ENCODE measurements at regions not wholly inside any gene's neighbourhood (a gene's known extent, or its start where the extent isn't known, plus 50 kb on each side); places are given as distances from the start of the nearest gene placed in this dataset.
"Not testable (repeated sequence)": the region's sequence is repeated elsewhere in the genome, so short reads cannot be mapped to it uniquely, and the experiment has no call there.

DNA sequence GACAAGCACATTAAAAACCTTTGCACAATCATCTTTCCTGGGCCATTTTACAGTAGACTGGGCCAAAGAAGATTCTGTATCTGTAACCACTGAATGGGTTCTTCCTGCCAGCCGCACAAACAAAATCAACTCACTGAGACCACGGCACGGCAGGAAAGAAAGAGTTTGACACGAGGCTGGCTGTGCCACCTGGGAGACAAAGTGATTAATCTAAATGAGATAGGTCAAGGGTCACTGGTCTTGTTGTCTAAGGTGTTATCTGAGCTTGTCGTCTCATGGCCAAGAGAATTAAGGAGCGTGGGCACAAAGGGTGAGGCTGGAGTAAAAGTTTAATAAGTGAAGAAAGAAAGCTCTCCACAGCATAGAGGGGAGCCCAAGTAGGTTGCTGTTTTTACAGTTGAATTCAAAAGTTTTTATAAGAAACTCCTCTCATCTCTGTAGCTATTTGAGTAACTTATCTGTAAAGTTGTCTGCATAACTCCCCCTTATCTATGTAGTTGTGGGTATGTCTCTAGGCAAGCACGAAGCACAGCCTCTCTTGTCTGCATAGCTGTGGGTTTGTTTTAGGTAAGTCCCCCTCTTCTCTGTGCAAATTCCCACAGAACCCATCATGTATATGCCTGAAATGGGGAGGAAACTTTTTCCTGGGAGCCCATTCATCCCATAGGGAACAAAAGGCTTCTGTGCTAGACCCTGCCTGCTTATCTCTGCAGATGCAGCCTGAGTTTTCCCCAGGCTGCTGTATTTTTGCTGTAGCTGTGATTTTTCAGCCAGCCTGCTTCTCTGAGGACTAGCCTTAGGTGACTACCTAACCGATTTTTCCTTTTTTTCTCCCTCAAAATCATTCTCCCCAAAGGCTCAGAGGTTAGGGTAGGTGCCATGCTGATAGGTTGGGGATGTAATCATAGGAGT lies 1314.6 kb upstream of the TMEM132C start:
- DNase-seq (ENCODE audit: low read depth in 4 of 6, low spot score in 6 of 6) = peak in 1 of 6 donors; percentile 34
- Histone ChIP-seq H3K27ac (ENCODE audit: low read depth, low read length) (no peak overlapping the region), H3K4me3 (ENCODE audit: low read depth, low read length) (no peak overlapping the region), H3K36me3 (ENCODE audit: control insufficient read depth, insufficient read depth, low read length) (no peaks in the 10 kb centered on the region), H3K9me3 (ENCODE audit: control insufficient read depth, insufficient read depth, low read length) (no peaks in the 10 kb centered on the region), H3K27me3 (ENCODE audit: control insufficient read depth, insufficient read depth, low read length) (no peaks in the 10 kb centered on the region), H3K4me1 (ENCODE audit: control insufficient read depth, insufficient read depth, low read length) (no peaks in the 10 kb centered on the region)
- WGBS (ENCODE audit: insufficient coverage) = 17% methylated on average over 2 of the region's 8 CpGs

DNA sequence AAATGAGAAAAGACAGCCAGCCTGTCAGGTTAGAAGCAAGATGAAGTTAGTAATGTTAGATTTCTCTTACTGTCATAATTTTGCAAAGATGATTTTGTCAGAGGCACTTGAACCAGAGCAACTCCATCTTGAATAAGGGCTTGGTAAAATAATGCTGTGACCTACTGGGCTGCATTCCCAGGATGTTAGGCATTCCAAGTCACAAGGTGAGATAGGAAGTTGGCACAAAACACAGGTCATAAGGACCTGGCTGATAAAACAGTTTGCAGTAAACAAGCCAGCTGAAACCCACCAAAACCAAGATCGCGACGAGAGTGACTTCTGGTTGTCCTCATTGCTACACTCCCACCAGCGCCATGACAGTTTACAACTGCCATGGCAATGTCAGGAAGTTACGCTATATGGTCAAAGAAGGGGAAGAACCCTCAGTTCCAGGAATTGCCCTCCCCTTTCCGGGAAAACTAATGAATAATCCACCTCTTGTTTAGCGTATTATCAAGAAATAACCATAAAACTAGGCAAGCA lies 1313.5 kb upstream of the TMEM132C start:
- H3K27ac ChIP-seq (ENCODE audit: low read depth, low read length) = no peak overlapping the region
- H3K27me3 ChIP-seq (ENCODE audit: control insufficient read depth, insufficient read depth, low read length) = no peaks in the 10 kb centered on the region
- no peaks in the 10 kb centered on the region for H3K9me3 ChIP-seq (ENCODE audit: control insufficient read depth, insufficient read depth, low read length)
- H3K36me3 ChIP-seq (ENCODE audit: control insufficient read depth, insufficient read depth, low read length) = no peaks in the 10 kb centered on the region
- no peak for DNase-seq (ENCODE audit: low read depth in 4 of 6, low spot score in 6 of 6)
- WGBS (ENCODE audit: insufficient coverage) = 96% methylated on average over 4 of the region's 7 CpGs
- no peaks in the 10 kb centered on the region for H3K4me1 ChIP-seq (ENCODE audit: control insufficient read depth, insufficient read depth, low read length)
- H3K4me3 ChIP-seq (ENCODE audit: low read depth, low read length) = no peak overlapping the region

DNA sequence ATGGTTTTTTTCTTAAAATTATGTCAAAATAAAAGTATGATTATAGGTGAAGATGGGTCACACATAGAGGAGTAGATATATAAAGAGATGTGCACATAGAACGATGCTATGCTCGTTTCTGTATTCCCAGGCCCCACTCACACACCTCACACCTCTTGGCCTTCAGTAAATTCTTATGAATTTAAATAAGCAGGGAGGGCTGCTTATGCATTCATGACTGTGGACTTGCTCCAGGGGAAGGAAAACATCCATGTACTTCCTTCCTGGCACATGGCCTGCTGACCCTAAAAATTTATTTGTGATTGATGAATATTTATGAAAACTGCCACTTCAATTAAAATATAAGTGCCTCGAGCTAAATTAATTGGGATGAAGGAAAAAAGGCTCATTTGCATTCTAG lies 1306.7 kb upstream of the TMEM132C start:
- WGBS (ENCODE audit: insufficient coverage) = no CpG with 5 or more reads among the region's 3 CpGs
- Histone ChIP-seq H3K27ac (ENCODE audit: low read depth, low read length) (no peak overlapping the region), H3K9me3 (ENCODE audit: control insufficient read depth, insufficient read depth, low read length) (no peaks in the 10 kb centered on the region), H3K27me3 (ENCODE audit: control insufficient read depth, insufficient read depth, low read length) (no peaks in the 10 kb centered on the region), H3K4me3 (ENCODE audit: low read depth, low read length) (no peak overlapping the region), H3K4me1 (ENCODE audit: control insufficient read depth, insufficient read depth, low read length) (no peaks in the 10 kb centered on the region), H3K36me3 (ENCODE audit: control insufficient read depth, insufficient read depth, low read length) (no peaks in the 10 kb centered on the region)
- no peak for DNase-seq (ENCODE audit: low read depth in 4 of 6, low spot score in 6 of 6)

DNA sequence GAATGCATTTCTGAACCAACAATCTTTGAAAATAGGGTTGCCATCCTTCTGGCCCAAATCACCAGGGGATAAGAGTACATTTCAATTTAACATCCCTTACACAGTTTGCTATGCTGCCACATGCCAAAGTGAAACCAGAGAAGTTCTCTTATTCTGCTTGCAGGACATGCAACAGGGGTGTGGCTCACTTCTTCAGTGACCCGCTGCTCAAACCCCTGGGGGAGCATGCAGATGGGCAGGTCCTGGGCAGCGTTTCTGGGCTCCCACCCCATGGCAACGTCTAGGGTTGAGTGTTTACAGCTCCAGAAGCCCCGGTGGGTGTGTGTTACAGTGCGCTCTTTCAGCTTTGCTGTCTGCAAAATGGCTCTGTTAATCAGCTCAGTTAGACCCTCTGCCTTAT lies 1306.3 kb upstream of the TMEM132C start:
- WGBS (ENCODE audit: insufficient coverage) = 38% methylated on average over 5 of the region's 5 CpGs

DNA sequence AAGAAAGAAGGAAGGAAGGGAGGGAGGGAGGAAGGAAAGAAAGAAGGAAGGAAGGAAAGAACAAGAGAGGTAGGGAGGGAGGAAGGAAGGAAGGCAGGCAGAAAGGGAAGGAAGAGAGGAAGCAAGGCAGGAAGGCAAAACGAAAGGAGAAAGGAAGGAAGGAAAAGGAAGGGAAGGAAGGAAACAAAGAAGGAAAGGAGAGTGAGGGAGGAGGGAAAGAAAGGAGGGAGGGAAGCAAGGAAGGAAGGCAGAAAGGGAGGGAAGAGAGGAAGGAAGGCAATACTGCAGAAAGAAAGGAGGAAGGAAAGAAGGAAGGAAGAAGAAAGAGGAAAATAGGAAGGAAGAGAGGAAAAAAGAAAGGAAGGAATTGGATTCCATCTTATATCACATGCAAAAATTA lies 1303.1 kb upstream of the TMEM132C start:
- Histone ChIP-seq H3K9me3 (ENCODE audit: control insufficient read depth, insufficient read depth, low read length) (no peaks in the 10 kb centered on the region), H3K27ac (ENCODE audit: low read depth, low read length) (no peak overlapping the region), H3K4me3 (ENCODE audit: low read depth, low read length) (no peak overlapping the region), H3K4me1 (ENCODE audit: control insufficient read depth, insufficient read depth, low read length) (no peaks in the 10 kb centered on the region), H3K27me3 (ENCODE audit: control insufficient read depth, insufficient read depth, low read length) (no peaks in the 10 kb centered on the region), H3K36me3 (ENCODE audit: control insufficient read depth, insufficient read depth, low read length) (no peaks in the 10 kb centered on the region)
- 90% methylated on average over 1 of the region's 1 CpG for WGBS (ENCODE audit: insufficient coverage)
- DNase-seq (ENCODE audit: low read depth in 4 of 6, low spot score in 6 of 6) = no peak

More for the DNA sequence above, 1306.3 kb upstream of the TMEM132C start:
- H3K27me3 ChIP-seq (ENCODE audit: control insufficient read depth, insufficient read depth, low read length) = no peaks in the 10 kb centered on the region
- no peaks in the 10 kb centered on the region for H3K9me3 ChIP-seq (ENCODE audit: control insufficient read depth, insufficient read depth, low read length)
- H3K36me3 ChIP-seq (ENCODE audit: control insufficient read depth, insufficient read depth, low read length) = no peaks in the 10 kb centered on the region
- H3K27ac ChIP-seq (ENCODE audit: low read depth, low read length) = no peak overlapping the region
- DNase-seq (ENCODE audit: low read depth in 4 of 6, low spot score in 6 of 6) = no peak
- no peak overlapping the region for H3K4me3 ChIP-seq (ENCODE audit: low read depth, low read length)
- H3K4me1 ChIP-seq (ENCODE audit: control insufficient read depth, insufficient read depth, low read length) = no peaks in the 10 kb centered on the region

DNA sequence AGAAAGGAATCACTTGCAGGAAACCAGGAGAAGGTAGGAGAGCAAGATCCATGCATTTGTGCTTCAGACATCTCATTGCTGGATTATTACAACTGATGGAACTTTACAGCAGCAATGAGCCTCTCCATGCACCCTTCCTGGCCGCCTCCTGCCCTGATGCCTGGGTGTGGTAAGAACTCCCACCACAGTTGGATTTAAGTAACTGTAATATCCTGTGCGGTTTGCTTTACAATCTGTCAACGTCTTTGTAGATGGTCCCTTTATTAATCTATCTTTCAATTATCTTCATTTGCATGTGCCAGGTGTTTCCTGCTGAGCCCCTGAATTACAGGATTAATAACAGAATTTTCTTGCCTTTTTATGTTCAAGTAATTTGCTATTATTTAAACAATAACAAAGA lies 1300.5 kb upstream of the TMEM132C start:
- WGBS (ENCODE audit: insufficient coverage) = 100% methylated on average over 1 of the region's 3 CpGs
- no peak for DNase-seq (ENCODE audit: low read depth in 4 of 6, low spot score in 6 of 6)

DNA sequence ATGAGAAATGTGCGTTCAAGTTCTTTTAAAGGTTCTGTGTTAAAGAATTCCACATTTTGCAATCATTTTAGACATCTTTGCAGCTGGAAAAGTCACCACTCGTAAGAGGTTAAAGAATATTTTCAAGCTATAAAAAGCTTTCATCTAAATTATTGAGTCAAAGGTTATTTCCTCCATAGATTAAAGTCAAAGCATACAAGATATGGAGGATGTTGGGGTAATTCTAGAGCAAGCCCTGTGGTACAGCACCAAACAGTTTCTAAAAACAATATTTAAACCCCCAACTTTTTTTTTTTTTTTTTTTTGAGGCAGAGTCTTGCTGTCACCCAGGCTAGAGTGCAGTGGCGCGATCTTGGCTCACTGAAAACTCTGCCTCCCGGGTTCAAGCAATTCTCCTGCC lies 1299.8 kb upstream of the TMEM132C start:
- no peak for DNase-seq (ENCODE audit: low read depth in 4 of 6, low spot score in 6 of 6)
- Histone ChIP-seq H3K4me1 (ENCODE audit: control insufficient read depth, insufficient read depth, low read length) (no peaks in the 10 kb centered on the region), H3K36me3 (ENCODE audit: control insufficient read depth, insufficient read depth, low read length) (no peaks in the 10 kb centered on the region), H3K4me3 (ENCODE audit: low read depth, low read length) (no peak overlapping the region), H3K27me3 (ENCODE audit: control insufficient read depth, insufficient read depth, low read length) (no peaks in the 10 kb centered on the region), H3K27ac (ENCODE audit: low read depth, low read length) (no peak overlapping the region), H3K9me3 (ENCODE audit: control insufficient read depth, insufficient read depth, low read length) (no peaks in the 10 kb centered on the region)
- no CpG with 5 or more reads among the region's 5 CpGs for WGBS (ENCODE audit: insufficient coverage)

More for the DNA sequence above, 1300.5 kb upstream of the TMEM132C start:
- Histone ChIP-seq H3K9me3 (ENCODE audit: control insufficient read depth, insufficient read depth, low read length) (no peaks in the 10 kb centered on the region), H3K27ac (ENCODE audit: low read depth, low read length) (no peak overlapping the region), H3K4me1 (ENCODE audit: control insufficient read depth, insufficient read depth, low read length) (no peaks in the 10 kb centered on the region), H3K27me3 (ENCODE audit: control insufficient read depth, insufficient read depth, low read length) (no peaks in the 10 kb centered on the region), H3K36me3 (ENCODE audit: control insufficient read depth, insufficient read depth, low read length) (no peaks in the 10 kb centered on the region), H3K4me3 (ENCODE audit: low read depth, low read length) (no peak overlapping the region)

DNA sequence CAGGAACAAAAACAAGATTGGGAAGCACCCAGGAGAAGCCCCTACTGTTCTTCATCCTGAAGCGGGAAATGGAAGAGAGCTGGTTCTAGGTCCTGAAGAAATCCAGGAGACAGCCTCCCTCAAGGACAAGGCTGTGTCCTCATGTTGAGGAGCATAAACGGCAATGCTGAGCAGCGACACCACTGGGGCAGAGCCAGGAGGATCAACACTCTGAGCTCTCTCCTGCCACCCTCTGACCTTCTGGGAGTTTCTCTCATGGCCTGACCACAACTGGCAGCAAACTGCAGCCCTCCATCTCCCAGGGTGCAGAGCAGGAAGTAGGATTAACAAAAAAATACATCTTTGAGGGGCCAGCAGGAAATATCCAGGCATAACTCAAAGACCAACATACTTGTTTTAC lies 1292.2 kb upstream of the TMEM132C start:
- Histone ChIP-seq H3K9me3 (ENCODE audit: control insufficient read depth, insufficient read depth, low read length) (no peaks in the 10 kb centered on the region), H3K27ac (ENCODE audit: low read depth, low read length) (no peak overlapping the region), H3K4me3 (ENCODE audit: low read depth, low read length) (no peak overlapping the region), H3K36me3 (ENCODE audit: control insufficient read depth, insufficient read depth, low read length) (no peaks in the 10 kb centered on the region), H3K4me1 (ENCODE audit: control insufficient read depth, insufficient read depth, low read length) (no peaks in the 10 kb centered on the region), H3K27me3 (ENCODE audit: control insufficient read depth, insufficient read depth, low read length) (no peaks in the 10 kb centered on the region)
- DNase-seq (ENCODE audit: low read depth in 4 of 6, low spot score in 6 of 6) = no peak
- WGBS (ENCODE audit: insufficient coverage) = 71% methylated on average over 3 of the region's 3 CpGs

DNA sequence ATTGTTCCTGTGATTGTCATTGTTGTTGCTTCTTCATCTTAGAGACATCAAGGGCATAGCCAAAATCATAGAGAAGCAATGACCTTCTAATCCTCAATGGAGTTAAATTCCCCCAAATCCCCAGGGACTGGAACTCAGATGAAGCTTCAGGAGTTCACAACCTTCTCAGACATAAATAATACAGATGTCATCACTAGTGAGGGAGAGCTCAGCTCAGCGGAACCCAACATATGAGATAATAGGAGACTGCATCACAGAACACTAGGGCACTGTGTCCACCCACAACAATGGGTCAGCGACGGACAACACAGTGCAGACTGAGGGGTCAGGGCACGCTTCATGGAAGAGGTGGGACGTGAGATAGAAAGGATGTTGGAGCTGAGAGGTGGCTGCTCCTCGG lies 1290.4 kb upstream of the TMEM132C start:
- no peak for DNase-seq (ENCODE audit: low read depth in 4 of 6, low spot score in 6 of 6)
- WGBS (ENCODE audit: insufficient coverage) = 72% methylated on average over 3 of the region's 6 CpGs

DNA sequence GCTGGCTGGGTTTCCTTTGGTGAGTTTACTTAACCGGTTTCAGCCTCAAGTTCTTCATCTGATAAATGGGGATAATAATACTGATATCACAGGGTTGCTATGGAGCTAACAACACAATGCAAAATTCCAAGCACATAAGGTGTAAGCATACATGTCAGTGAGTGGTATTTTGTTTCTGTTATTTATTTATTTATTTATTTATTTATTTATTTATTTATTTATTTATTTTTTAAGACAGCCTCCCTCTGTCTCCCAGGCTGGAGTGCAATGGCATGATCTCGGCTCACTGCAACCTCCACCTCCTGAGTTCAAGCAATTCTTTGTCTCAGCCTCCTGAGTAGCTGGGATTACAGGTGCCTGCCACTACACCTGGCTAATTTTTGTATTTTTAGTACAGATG lies 1287.4 kb upstream of the TMEM132C start:
- WGBS (ENCODE audit: insufficient coverage) = 100% methylated on average over 1 of the region's 2 CpGs

More for the DNA sequence above, 1290.4 kb upstream of the TMEM132C start:
- Histone ChIP-seq H3K27me3 (ENCODE audit: control insufficient read depth, insufficient read depth, low read length) (no peaks in the 10 kb centered on the region), H3K27ac (ENCODE audit: low read depth, low read length) (no peak overlapping the region), H3K4me1 (ENCODE audit: control insufficient read depth, insufficient read depth, low read length) (no peaks in the 10 kb centered on the region), H3K4me3 (ENCODE audit: low read depth, low read length) (no peak overlapping the region), H3K36me3 (ENCODE audit: control insufficient read depth, insufficient read depth, low read length) (no peaks in the 10 kb centered on the region), H3K9me3 (ENCODE audit: control insufficient read depth, insufficient read depth, low read length) (no peaks in the 10 kb centered on the region)

More for the DNA sequence above, 1287.4 kb upstream of the TMEM132C start:
- H3K4me1 ChIP-seq (ENCODE audit: control insufficient read depth, insufficient read depth, low read length); H3K27ac ChIP-seq (ENCODE audit: low read depth, low read length); DNase-seq (ENCODE audit: low read depth in 4 of 6, low spot score in 6 of 6); H3K4me3 ChIP-seq (ENCODE audit: low read depth, low read length); H3K9me3 ChIP-seq (ENCODE audit: control insufficient read depth, insufficient read depth, low read length); H3K36me3 ChIP-seq (ENCODE audit: control insufficient read depth, insufficient read depth, low read length); H3K27me3 ChIP-seq (ENCODE audit: control insufficient read depth, insufficient read depth, low read length): not testable (repeated sequence)

Data from spinal cord (tissue), 9 donors.